Heart left ventricle (tissue), 13 donors: ENCODE measurements at regions not wholly inside any gene's neighbourhood (a gene's known extent, or its start where the extent isn't known, plus 50 kb on each side); places are given as distances from the start of the nearest gene placed in this dataset.

Experiments used
- POLR2A ChIP-seq, 2 donors: fragments of 450-650 bp; IDR thresholded peaks; one replicate each; pipeline ENCODE4 v1.6.1; 2017; ENCODE audit warnings: antibody characterized with exemption in 2 of 2, mild to moderate bottlenecking in 2 of 2, moderate library complexity in 2 of 2
- TF ChIP-seq, protein P1 (sequence below), 12 donors: fragments of 200-600 bp; sonication (generic) in 4 of 12; IDR thresholded peaks; one replicate each; pipeline versions ENCODE4 v1.5.0 to v1.8.0; 2018 to 2022; ENCODE audit warnings: antibody characterized with exemption in 12 of 12, mild to moderate bottlenecking in 5 of 12
- donor health status: ischemic (EF 13 %, LVEDD 7.1; RV severe dilation, severe dysfunction).
- donor health status: DM: no; HTN: yes; CAD: no.
- donor health status: DM: no; HTN: no; CAD: no.
- donor health status: ischemic (EF 25% LVEDD 6.9; RV normal size, moderate dysfunction).
- donor health status: ischemic (EF 25% LVEDD 5.7; RV mildly dilated, moderate dysfunction).
- donor health status: ischemic (EF 35%, LVEDD 5.7; RV mildly dilated, moderate dysfunction).
- donor health status: nonischemic (EF 11% LVEDD 7.7; RV severe dilation, severe dysfunction).
- donor health status: DM: yes; HTN: yes; CAD: no.
- donor health status: PGD.
- donor health status: ischemic (EF 29% LVEDD 5.4; RV normal size, mild dysfunction).
- donor health status: nonischemic (EF 23%, LVEDD 6.1; RV moderate dilation, normal function).

GRCh38 chr4:129821963-129822362, 726.0 kb downstream of the C4orf33 start:
- TF ChIP-seq POLR2A (IDR thresholded peaks at IDR 0.05): no peak
- TF ChIP-seq, protein P1, sequence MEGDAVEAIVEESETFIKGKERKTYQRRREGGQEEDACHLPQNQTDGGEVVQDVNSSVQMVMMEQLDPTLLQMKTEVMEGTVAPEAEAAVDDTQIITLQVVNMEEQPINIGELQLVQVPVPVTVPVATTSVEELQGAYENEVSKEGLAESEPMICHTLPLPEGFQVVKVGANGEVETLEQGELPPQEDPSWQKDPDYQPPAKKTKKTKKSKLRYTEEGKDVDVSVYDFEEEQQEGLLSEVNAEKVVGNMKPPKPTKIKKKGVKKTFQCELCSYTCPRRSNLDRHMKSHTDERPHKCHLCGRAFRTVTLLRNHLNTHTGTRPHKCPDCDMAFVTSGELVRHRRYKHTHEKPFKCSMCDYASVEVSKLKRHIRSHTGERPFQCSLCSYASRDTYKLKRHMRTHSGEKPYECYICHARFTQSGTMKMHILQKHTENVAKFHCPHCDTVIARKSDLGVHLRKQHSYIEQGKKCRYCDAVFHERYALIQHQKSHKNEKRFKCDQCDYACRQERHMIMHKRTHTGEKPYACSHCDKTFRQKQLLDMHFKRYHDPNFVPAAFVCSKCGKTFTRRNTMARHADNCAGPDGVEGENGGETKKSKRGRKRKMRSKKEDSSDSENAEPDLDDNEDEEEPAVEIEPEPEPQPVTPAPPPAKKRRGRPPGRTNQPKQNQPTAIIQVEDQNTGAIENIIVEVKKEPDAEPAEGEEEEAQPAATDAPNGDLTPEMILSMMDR (IDR thresholded peaks at IDR 0.05): no peak
